HG02642 (cell line): ENCODE measurements at regions not wholly inside any gene's neighbourhood (a gene's known extent, or its start where the extent isn't known, plus 50 kb on each side); places are given as distances from the start of the nearest gene placed in this dataset.
A peak's percentile ranks its signal among the peaks of the same experiment; 100 is the strongest.

Source experiments
- ATAC-seq: cut with Tn5 transposase; IDR thresholded peaks from one replicate; pipeline ENCODE4 v1.9.1; 2021; ENCODE audit warnings: mild to moderate bottlenecking; ENCODE audit not compliant: unreplicated experiment, poor library complexity

- ATAC-seq = no peak
These were observed 304.2 kb upstream of the PRDM1 start for GRCh38 chr6:105781915-105782314.

- ATAC-seq = no peak
These were observed 304.9 kb upstream of the PRDM1 start for GRCh38 chr6:105781248-105781647.

GRCh38 chr6:105780146-105780860 is 305.8 kb upstream of the PRDM1 start:
- no peak for ATAC-seq

DNA sequence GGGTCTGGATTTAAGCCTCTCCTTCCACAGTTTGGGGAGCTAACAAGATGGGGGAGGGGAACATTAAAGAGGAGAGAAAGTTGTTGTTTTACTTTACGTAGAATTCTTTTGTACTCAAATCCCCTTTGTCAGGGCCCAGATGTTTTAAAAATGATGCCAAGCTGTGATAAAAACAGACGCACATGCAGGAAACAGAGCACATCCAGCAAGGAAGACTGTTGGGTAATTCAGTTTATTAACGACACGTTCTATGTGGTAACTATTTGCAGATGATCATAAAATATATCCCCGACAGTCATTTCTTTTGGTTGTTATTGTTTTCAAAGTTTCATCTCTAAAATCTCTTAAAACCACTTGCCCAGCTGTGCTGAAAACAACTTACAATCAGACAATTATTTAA is 307.0 kb upstream of the PRDM1 start:
- no peak for ATAC-seq

GRCh38 chr6:105775095-105775494 is 311.0 kb upstream of the PRDM1 start:
- no peak for ATAC-seq

GRCh38 chr6:105774247-105774646 is 311.9 kb upstream of the PRDM1 start:
- ATAC-seq = peak; percentile 90

DNA sequence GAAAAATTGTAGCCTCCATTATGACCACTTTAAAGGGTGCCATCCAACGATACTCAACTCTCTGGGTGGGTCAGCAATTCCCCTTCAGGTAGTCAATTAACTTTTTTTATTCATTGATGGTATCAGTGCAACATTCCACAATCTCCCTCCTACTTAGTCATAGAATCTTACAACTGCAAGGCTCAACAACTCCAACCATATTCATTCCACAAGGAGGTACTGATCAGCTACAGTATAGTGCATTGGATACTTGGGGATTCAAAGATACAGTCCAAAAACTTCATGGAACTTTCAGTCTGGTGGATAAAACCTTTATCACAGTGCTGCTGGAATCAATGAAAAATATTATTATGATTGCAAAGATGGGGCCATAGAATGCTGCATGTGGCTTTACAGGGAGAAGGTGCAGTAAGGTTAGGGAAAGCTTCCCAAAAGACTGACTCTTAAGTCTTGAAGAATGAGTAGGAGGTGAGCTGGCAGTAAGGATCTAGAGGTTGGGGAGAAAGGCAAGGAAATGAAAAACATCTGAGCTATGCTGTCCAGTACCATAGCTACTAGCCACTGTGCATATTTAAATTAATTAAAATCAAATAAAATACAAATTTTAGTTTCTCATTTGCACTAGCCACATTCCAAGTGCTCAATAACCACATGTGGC is 314.7 kb upstream of the PRDM1 start:
- no peak for ATAC-seq

GRCh38 chr6:105769987-105770386 is 316.1 kb upstream of the PRDM1 start:
- no peak for ATAC-seq

- no peak for ATAC-seq
These were observed 316.9 kb upstream of the PRDM1 start for GRCh38 chr6:105769197-105769596.

DNA sequence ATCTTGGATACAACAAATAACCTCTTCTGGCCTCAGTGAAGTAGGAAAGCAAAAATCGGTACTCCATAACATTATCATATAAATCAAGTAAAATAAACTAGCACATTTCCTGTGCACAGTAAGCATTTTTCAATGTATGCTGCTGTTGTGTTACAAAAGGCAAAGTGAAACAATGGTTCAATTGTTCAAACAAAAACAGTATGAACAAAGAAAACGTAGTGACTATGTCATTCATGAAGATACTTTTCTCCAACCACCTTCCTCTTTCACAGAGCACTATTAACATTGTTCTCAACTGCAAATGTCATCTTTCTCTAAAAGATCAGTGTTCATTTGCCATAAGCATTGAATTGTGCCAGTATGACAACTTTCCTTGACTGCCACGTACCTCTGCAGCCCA is 318.6 kb upstream of the PRDM1 start:
- no peak for ATAC-seq

GRCh38 chr6:105765239-105765638 is 320.9 kb upstream of the PRDM1 start:
- ATAC-seq = no peak

- no peak for ATAC-seq
These were observed 321.8 kb upstream of the PRDM1 start for GRCh38 chr6:105764315-105764714.

DNA sequence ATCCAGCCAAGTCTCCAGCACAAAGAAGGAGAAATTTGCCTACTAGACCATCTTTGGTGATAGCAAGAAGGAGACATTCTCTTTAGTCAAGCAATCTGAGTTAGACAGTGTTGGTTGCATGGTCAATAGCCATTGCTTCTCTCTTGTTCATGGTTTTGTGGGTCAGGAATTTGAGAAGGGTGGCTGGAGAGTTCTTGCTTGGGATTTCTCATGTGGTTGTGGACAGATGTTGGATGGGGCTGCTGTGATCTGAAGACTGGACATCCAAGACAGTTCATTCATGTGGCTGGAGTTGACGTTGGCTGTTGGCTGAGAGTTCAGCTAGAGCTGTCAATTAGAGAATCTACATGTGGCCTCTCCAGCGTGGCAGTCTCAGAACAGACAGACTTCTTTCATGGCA is 322.3 kb upstream of the PRDM1 start:
- no peak for ATAC-seq

DNA sequence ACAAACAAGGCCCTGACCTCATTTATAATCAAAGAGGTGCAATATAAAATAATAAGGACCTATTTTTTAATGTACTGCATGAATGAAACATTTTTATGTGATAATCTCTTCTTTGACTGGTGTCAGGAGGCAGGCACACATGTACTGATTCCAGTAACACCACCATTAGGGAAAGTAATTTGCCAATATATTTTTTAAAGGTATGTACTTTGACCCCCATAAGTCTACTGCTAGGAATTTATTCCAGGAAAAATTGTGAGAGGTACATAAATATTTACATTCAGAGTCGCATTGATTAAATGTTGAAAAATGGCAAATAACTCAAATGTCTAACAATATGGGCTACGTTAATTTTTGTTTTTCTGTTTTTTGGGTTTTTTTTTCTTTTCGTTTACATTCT is 325.4 kb upstream of the PRDM1 start:
- no peak for ATAC-seq

DNA sequence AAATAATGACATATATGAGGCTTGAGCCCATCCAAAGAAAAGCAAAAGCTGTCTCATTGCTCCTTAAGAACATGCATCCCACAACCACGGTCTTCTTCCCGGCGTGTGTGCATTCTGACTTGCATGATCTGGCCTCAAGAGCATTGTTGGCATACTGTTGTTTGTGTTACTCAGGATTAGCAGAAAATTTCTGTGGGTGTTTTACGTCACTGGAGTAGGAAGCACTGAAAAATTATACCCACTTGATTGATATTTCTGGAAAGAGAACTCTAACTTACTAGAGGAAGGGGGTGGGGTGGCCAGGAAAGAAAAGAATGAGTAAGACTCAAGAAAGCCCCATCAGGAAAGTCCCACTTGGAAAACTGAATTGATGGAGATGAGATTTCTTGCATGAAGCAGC is 326.2 kb upstream of the PRDM1 start:
- ATAC-seq = no peak

DNA sequence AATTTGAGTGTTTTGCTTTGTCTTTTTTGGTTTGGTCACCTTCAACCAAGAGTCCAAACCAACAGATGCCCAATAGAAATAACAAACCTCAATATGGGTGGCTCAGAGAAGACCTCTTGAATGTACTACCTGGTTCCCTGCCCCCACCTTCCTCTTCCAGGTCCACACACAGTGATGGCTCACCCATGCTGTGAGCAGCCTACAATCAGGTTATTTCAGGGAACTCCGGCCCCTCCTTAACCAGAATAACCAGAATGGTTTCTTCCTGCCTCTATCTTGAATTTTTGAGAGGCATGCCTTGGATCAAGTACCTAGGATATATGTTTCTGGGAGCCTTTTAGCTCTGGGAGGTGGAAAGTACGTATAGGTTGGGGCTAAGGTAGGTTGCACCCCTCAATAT is 327.1 kb upstream of the PRDM1 start:
- ATAC-seq = no peak

DNA sequence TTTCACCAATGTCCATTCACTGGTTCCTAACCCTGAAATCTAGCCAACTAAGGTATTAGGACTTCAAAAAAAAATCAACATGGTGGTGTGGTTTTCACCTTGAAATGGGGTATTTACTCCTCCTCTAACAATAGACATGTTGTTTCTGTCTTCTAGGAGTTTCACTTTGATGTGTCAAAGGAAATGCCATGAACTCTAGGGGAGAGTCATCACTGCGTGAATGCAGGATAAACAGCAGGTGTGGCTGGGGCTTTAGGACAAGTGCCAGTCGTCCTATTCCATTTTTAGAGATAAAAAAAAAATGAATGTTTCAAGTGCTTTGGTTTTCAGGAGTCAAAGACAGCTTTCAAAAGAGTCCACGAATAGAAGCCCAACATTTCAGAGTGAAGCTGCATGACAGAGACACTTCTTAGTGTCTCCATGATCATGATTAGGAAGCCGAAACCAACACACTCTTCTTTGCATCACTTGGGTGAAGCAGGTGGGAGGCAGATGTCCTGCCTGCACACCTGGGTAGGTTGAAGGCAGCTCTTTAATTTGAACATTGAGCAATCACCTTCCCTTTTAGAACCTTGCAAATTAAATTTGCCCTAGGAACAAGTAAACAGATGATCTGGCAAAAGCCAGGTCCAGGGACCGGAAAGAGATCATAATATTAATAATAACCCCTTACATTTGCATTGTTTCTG is 328.5 kb upstream of the PRDM1 start:
- peak; percentile 89 for ATAC-seq

- no peak for ATAC-seq
These were observed 330.3 kb upstream of the PRDM1 start for GRCh38 chr6:105755885-105756284.

- ATAC-seq = no peak
These were observed 332.4 kb upstream of the PRDM1 start for GRCh38 chr6:105753620-105754211.

GRCh38 chr6:105753207-105753606 is 332.9 kb upstream of the PRDM1 start:
- no peak for ATAC-seq

DNA sequence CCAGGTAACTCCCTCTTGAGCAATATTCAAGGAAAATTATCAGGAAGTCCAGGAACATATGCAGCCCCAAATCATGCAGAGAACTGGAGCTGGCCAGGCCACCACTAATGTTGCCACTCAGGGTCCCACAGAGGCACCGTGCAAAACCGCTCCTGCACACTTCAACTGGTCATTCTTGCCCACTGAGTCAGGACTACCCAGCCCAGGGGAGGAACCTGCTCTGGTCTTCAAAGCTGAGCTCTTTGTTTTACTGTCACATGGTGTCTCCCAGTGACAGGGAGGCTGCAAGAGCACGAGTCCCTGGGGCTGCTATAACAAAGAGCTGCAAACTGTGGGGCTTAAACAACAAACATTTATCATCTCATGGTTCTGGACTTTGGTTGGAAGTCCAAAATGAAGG is 336.0 kb upstream of the PRDM1 start:
- ATAC-seq = no peak
